HEK293 (cell line): ENCODE measurements at regions not wholly inside any gene's neighbourhood (a gene's known extent, or its start where the extent isn't known, plus 50 kb on each side); places are given as distances from the start of the nearest gene placed in this dataset.

Experiments
- CTCF ChIA-PET: fragments of 350-600 bp; formaldehyde crosslinking; extraction: SDS; loops from one replicate; lab custom pipeline; 2021; ENCODE audit warnings: antibody characterized with exemption; lab: Yijun Ruan, JAX
- POLR2A ChIA-PET: fragments of 300-600 bp; formaldehyde crosslinking; extraction: SDS; loops from one replicate; lab custom pipeline; 2020; ENCODE audit warnings: antibody characterized with exemption, inconsistent platforms; lab: Yijun Ruan, JAX
- H3K27ac ChIP-seq: fragments of 200-500 bp; sonication (Bioruptor generic); 2 replicates; pipeline ENCODE4 v1.5.1; 2014; ENCODE audit warnings: low read depth, low read length, control low read depth, inconsistent platforms; ENCODE audit errors: extremely low read depth
- H3K36me3 ChIP-seq, 2 experiments: fragments of 200-500 bp in 1 of 2; sonication (Bioruptor generic) in 1 of 2; 1 replicate in 1 of 2; 2 replicates in 1 of 2; pipeline ENCODE4 v1.5.1; 2014 to 2017; ENCODE audit warnings: inconsistent platforms in 2 of 2, low read length in 2 of 2; ENCODE audit not compliant: control insufficient read depth in 2 of 2, insufficient read depth in 1 of 2
- H3K4me1 ChIP-seq: fragments of 200-500 bp; sonication (Bioruptor generic); 2 replicates; pipeline ENCODE4 v1.5.1; 2014; ENCODE audit warnings: mild to moderate bottlenecking, low read length, inconsistent platforms; ENCODE audit not compliant: control insufficient read depth, insufficient read depth
- H3K4me3 ChIP-seq: 2 replicates; pipeline ENCODE4 v1.5.1; 2011; ENCODE audit warnings: low read depth, mild to moderate bottlenecking, control low read depth, low read length, moderate library complexity
- H3K9me3 ChIP-seq: fragments of 200-500 bp; sonication (Bioruptor generic); 2 replicates; pipeline ENCODE4 v1.5.1; 2014; ENCODE audit warnings: low read depth, low read length, inconsistent platforms; ENCODE audit not compliant: control insufficient read depth, insufficient read depth
- CTCF ChIP-seq: fragments of 450-650 bp; formaldehyde crosslinking; IDR thresholded peaks from 2 replicates; pipeline ENCODE4 v1.5.1; 2016; ENCODE audit warnings: missing biosample characterization, missing genetic modification characterization
- FEZF1 ChIP-seq: fragments of 450-650 bp; formaldehyde crosslinking; IDR thresholded peaks from 2 replicates; pipeline ENCODE4 v1.5.1; 2016; ENCODE audit warnings: missing biosample characterization, missing genetic modification characterization
- SETDB1 ChIP-seq: IDR thresholded peaks from one replicate; pipeline ENCODE4 v1.6.1; 2017; ENCODE audit warnings: mild to moderate bottlenecking, low read length, moderate library complexity, mixed read lengths; ENCODE audit not compliant: insufficient read length
- TRIM28 ChIP-seq: IDR thresholded peaks from 2 replicates; pipeline ENCODE4 v1.6.1; 2011; ENCODE audit warnings: low read length, control low read depth, borderline replicate concordance
- ZBTB26 ChIP-seq: fragments of 450-650 bp; formaldehyde crosslinking; optimal IDR thresholded peaks from 2 replicates; pipeline ENCODE3; 2016; ENCODE audit warnings: missing biosample characterization, mild to moderate bottlenecking, missing genetic modification characterization
- ZFP3 ChIP-seq: fragments of 450-650 bp; formaldehyde crosslinking; IDR thresholded peaks from 2 replicates; pipeline ENCODE4 v1.5.1; 2016; ENCODE audit warnings: low read depth, missing biosample characterization, missing genetic modification characterization
- ZFP37 ChIP-seq: fragments of 450-650 bp; formaldehyde crosslinking; IDR thresholded peaks from 2 replicates; pipeline ENCODE4 v1.5.1; 2016; ENCODE audit warnings: missing biosample characterization, missing genetic modification characterization
- ZNF280C ChIP-seq: fragments of 450-650 bp; formaldehyde crosslinking; IDR thresholded peaks from 2 replicates; pipeline ENCODE4 v1.5.1; 2016; ENCODE audit warnings: missing biosample characterization, missing genetic modification characterization
- ZNF292 ChIP-seq: fragments of 450-650 bp; formaldehyde crosslinking; IDR thresholded peaks from 2 replicates; pipeline ENCODE4 v1.5.1; 2016; ENCODE audit warnings: low read depth, missing biosample characterization, missing genetic modification characterization, borderline replicate concordance
- ZNF362 ChIP-seq: fragments of 450-650 bp; formaldehyde crosslinking; IDR thresholded peaks from 2 replicates; pipeline ENCODE4 v1.5.1; 2016; ENCODE audit warnings: missing biosample characterization, missing genetic modification characterization
- ZNF423 ChIP-seq: fragments of 450-650 bp; formaldehyde crosslinking; IDR thresholded peaks from 2 replicates; pipeline ENCODE4 v1.5.1; 2016; ENCODE audit warnings: missing biosample characterization, missing genetic modification characterization
- ZNF530 ChIP-seq: fragments of 450-650 bp; formaldehyde crosslinking; IDR thresholded peaks from 2 replicates; pipeline ENCODE4 v1.5.1; 2016; ENCODE audit warnings: low read depth, missing biosample characterization, missing genetic modification characterization
- ZNF580 ChIP-seq: fragments of 450-650 bp; formaldehyde crosslinking; IDR thresholded peaks from 2 replicates; pipeline ENCODE4 v1.5.1; 2016; ENCODE audit warnings: missing biosample characterization, missing genetic modification characterization
- ZNF596 ChIP-seq: fragments of 450-650 bp; IDR thresholded peaks from 2 replicates; pipeline ENCODE4 v1.5.0; 2018; ENCODE audit warnings: missing biosample characterization, mild to moderate bottlenecking, missing genetic modification characterization, moderate library complexity
- ZNF654 ChIP-seq: fragments of 450-650 bp; formaldehyde crosslinking; IDR thresholded peaks from 2 replicates; pipeline ENCODE4 v1.5.1; 2016; ENCODE audit warnings: low read depth, missing biosample characterization, missing genetic modification characterization
- ZNF704 ChIP-seq: fragments of 450-650 bp; formaldehyde crosslinking; IDR thresholded peaks from 2 replicates; pipeline ENCODE4 v1.5.1; 2016; ENCODE audit warnings: missing biosample characterization, missing genetic modification characterization
- ZNF76 ChIP-seq: fragments of 450-650 bp; formaldehyde crosslinking; IDR thresholded peaks from 2 replicates; pipeline ENCODE4; 2016; ENCODE audit warnings: low read depth, missing biosample characterization, missing genetic modification characterization, borderline replicate concordance
- ZNF830 ChIP-seq: fragments of 450-650 bp; IDR thresholded peaks from 2 replicates; pipeline ENCODE4 v1.5.0; 2018; ENCODE audit warnings: missing biosample characterization, missing genetic modification characterization, low read depth, mild to moderate bottlenecking, moderate library complexity
- ZSCAN16 ChIP-seq: fragments of 450-650 bp; formaldehyde crosslinking; IDR thresholded peaks from 2 replicates; pipeline ENCODE4 v1.5.1; 2016; ENCODE audit warnings: missing biosample characterization, missing genetic modification characterization
- ZXDB ChIP-seq: fragments of 450-650 bp; formaldehyde crosslinking; IDR thresholded peaks from 2 replicates; pipeline ENCODE4 v1.5.1; 2016; ENCODE audit warnings: missing biosample characterization, missing genetic modification characterization

- CTCF ChIA-PET: interaction anchor here (0.6 kb wide), 1 partner anchor 319 kb away, joined by 3 read pairs; no protein-coding TSS in a partner anchor
- no peaks in the 10 kb centered on the region for H3K36me3 ChIP-seq
- H3K27ac ChIP-seq: no peak overlapping the region
- no peaks in the 10 kb centered on the region for H3K4me1 ChIP-seq
- no peak overlapping the region for H3K4me3 ChIP-seq
- TF ChIP-seq FEZF1 (tag by site-specific recombination) (no peak), ZNF580 (tag by site-specific recombination) (no peak), ZXDB (tag by site-specific recombination) (no peak), TRIM28 (no peak), ZNF423 (tag by site-specific recombination) (no peak), ZFP37 (no peak), ZNF530 (tag by site-specific recombination) (no peak), ZSCAN16 (tag by site-specific recombination) (no peak), ZNF76 (no peak), ZFP3 (tag by site-specific recombination) (no peak), ZNF704 (tag by site-specific recombination) (no peak), ZNF280C (no peak), ZNF362 (tag by site-specific recombination) (no peak), SETDB1 (no peak), ZNF830 (tag by site-specific recombination) (no peak), ZNF292 (tag by site-specific recombination) (no peak), CTCF (tag by site-specific recombination) (no peak), ZBTB26 (tag by site-specific recombination) (no peak), ZNF654 (tag by site-specific recombination) (no peak), ZNF596 (tag by site-specific recombination) (no peak)
- no peaks in the 10 kb centered on the region for H3K9me3 ChIP-seq
- POLR2A ChIA-PET: no interaction called here
Measured at GRCh38 chr11:81394311-81394710, 1339.4 kb downstream of the FAM181B start.
